Neural progenitor cell (in vitro differentiated cells): ENCODE measurements at regions not wholly inside any gene's neighbourhood (a gene's known extent, or its start where the extent isn't known, plus 50 kb on each side); places are given as distances from the start of the nearest gene placed in this dataset.

Experiments used
- EZH2 ChIP-seq: fragments of 200-600 bp; sonication (generic); IDR thresholded peaks from 2 replicates; pipeline ENCODE4 v1.6.1; 2017; ENCODE audit warnings: antibody characterized with exemption, mild to moderate bottlenecking, moderate library complexity
- EZH2phosphoT487 ChIP-seq: fragments of 200-600 bp; sonication (generic); IDR thresholded peaks from 2 replicates; pipeline ENCODE4 v1.6.1; 2017; ENCODE audit warnings: antibody characterized with exemption
- TF ChIP-seq, protein P1 (sequence below): fragments of 200-600 bp; sonication (generic); IDR thresholded peaks from 2 replicates; pipeline ENCODE4 v1.5.1; 2017; ENCODE audit warnings: antibody characterized with exemption, mild to moderate bottlenecking

DNA sequence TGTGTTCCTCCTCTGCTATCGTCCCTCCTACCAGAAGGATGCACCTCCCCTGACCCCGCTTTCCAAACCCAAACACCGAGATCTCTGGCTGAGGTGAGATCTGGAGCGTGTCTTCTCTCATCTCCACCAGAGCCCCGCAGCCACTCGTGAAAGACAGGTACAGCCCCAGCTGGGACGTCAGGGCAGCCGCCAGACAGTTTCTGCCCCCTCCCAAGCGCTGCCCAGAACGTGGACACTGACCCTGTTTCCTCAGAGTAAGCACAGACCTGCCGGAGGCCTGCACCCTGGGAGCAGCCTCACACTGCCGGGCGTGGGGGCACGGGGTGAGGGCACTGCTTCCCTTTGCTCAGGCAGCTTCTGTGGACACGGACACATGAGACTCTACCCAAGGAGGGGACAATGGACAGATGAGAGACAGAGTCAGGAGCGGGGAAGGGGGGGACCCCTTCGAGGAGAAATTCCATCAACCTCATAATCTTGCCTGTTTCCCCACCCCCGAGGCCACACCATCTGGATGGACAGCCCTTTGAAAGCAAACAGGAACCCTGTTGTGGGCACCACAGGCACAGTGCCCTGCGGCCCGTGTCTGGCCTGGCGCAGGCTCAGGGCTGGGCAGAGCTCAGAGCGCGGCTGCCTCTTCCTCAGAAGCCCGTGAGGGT lies 210.6 kb downstream of the DLL1 start:
- TF ChIP-seq EZH2phosphoT487, result no peak
- TF ChIP-seq, protein P1, sequence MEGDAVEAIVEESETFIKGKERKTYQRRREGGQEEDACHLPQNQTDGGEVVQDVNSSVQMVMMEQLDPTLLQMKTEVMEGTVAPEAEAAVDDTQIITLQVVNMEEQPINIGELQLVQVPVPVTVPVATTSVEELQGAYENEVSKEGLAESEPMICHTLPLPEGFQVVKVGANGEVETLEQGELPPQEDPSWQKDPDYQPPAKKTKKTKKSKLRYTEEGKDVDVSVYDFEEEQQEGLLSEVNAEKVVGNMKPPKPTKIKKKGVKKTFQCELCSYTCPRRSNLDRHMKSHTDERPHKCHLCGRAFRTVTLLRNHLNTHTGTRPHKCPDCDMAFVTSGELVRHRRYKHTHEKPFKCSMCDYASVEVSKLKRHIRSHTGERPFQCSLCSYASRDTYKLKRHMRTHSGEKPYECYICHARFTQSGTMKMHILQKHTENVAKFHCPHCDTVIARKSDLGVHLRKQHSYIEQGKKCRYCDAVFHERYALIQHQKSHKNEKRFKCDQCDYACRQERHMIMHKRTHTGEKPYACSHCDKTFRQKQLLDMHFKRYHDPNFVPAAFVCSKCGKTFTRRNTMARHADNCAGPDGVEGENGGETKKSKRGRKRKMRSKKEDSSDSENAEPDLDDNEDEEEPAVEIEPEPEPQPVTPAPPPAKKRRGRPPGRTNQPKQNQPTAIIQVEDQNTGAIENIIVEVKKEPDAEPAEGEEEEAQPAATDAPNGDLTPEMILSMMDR, result no peak
- TF ChIP-seq EZH2, result no peak
